WTC11 (cell line): ENCODE measurements at regions not wholly inside any gene's neighbourhood (a gene's known extent, or its start where the extent isn't known, plus 50 kb on each side); places are given as distances from the start of the nearest gene placed in this dataset.

Experiments used
- ATAC-seq: fragments of 200-7000 bp; cut with Tn5 transposase; 2 replicates; pipeline ENCODE4 v1.10.0; 2021; ENCODE audit warnings: mild to moderate bottlenecking, moderate library complexity
- CTCF ChIA-PET: fragments of 300-600 bp; sonication (Branson Sonifier 250); formaldehyde crosslinking; loops from one replicate; lab custom pipeline; 2021; ENCODE audit warnings: antibody characterized with exemption; lab: Charles Lee
- POLR2A ChIA-PET: fragments of 350-600 bp; sonication (Branson Sonifier 250); formaldehyde crosslinking; loops from one replicate; lab custom pipeline; 2021; ENCODE audit warnings: antibody characterized with exemption; lab: Charles Lee
- DNase-seq: peaks from one replicate; pipeline ENCODE4 v3.0.0; 2021; ENCODE audit warnings: low spot score
- H3K27ac Mint-ChIP-seq: 2 replicates; pipeline ENCODE4 v1.8.0; 2021; ENCODE audit warnings: mixed read lengths
- H3K27me3 Mint-ChIP-seq: 2 replicates; pipeline ENCODE4 v1.8.0; 2021; ENCODE audit warnings: low read depth, mild to moderate bottlenecking, moderate library complexity, mixed read lengths
- H3K36me3 Mint-ChIP-seq: 2 replicates; pipeline ENCODE4 v1.8.0; 2021; ENCODE audit warnings: mixed read lengths
- H3K4me1 Mint-ChIP-seq: 2 replicates; pipeline ENCODE4 v1.8.0; 2022; ENCODE audit warnings: mixed read lengths
- H3K4me3 Mint-ChIP-seq: 2 replicates; pipeline ENCODE4 v1.8.0; 2021; ENCODE audit warnings: mild to moderate bottlenecking, moderate library complexity, mixed read lengths
- H3K9me3 Mint-ChIP-seq: 2 replicates; pipeline ENCODE4 v1.8.0; 2021; ENCODE audit warnings: mixed read lengths
- AFF4 ChIP-seq: sonication (generic); formaldehyde crosslinking; IDR thresholded peaks from 2 replicates; pipeline ENCODE4 v1.8.1; 2023; ENCODE audit warnings: mild to moderate bottlenecking, missing genetic modification reagents, borderline replicate concordance
- ATF1 ChIP-seq: sonication (generic); formaldehyde crosslinking; IDR thresholded peaks from 2 replicates; pipeline ENCODE4 v1.8.1; 2023; ENCODE audit warnings: mild to moderate bottlenecking, moderate library complexity, missing genetic modification reagents
- CREB1 ChIP-seq: sonication (generic); formaldehyde crosslinking; IDR thresholded peaks from 2 replicates; pipeline ENCODE4 v1.8.0; 2023; ENCODE audit warnings: mild to moderate bottlenecking, missing genetic modification reagents
- ERG ChIP-seq: fragments of 250-450 bp; sonication (Bioruptor Pico); IDR thresholded peaks from 2 replicates; pipeline ENCODE4 v1.8.0; 2021; ENCODE audit warnings: mild to moderate bottlenecking
- GRHL2 ChIP-seq: fragments of 250-450 bp; sonication (Bioruptor Pico); IDR thresholded peaks from 2 replicates; pipeline ENCODE4 v1.8.0; 2022; ENCODE audit warnings: mild to moderate bottlenecking, moderate library complexity; ENCODE audit not compliant: insufficient replicate concordance, severe bottlenecking
- HMGA2 ChIP-seq: fragments of 250-450 bp; sonication (Bioruptor Pico); IDR thresholded peaks from 2 replicates; pipeline ENCODE4 v1.4.0; 2021; ENCODE audit warnings: mild to moderate bottlenecking, moderate library complexity
- JAZF1 ChIP-seq: fragments of 250-450 bp; sonication (Bioruptor Pico); IDR thresholded peaks from 2 replicates; pipeline ENCODE4 v1.9.0; 2021; ENCODE audit warnings: moderate library complexity, mild to moderate bottlenecking, inconsistent platforms
- MXD4 ChIP-seq: fragments of 250-450 bp; sonication (Bioruptor Pico); IDR thresholded peaks from 2 replicates; pipeline ENCODE4 v1.8.0; 2021; ENCODE audit warnings: mild to moderate bottlenecking, moderate library complexity, borderline replicate concordance
- MYBL2 ChIP-seq: sonication (generic); formaldehyde crosslinking; IDR thresholded peaks from 2 replicates; pipeline ENCODE4 v1.8.1; 2023; ENCODE audit warnings: mild to moderate bottlenecking, moderate library complexity, missing genetic modification reagents
- NFATC4 ChIP-seq: fragments of 250-450 bp; sonication (Bioruptor Pico); IDR thresholded peaks from 2 replicates; pipeline ENCODE4 v1.9.0; 2021; ENCODE audit warnings: mild to moderate bottlenecking
- NR1H2 ChIP-seq: sonication (generic); formaldehyde crosslinking; IDR thresholded peaks from 2 replicates; pipeline ENCODE4 v1.9.0; 2021; ENCODE audit warnings: mild to moderate bottlenecking, moderate library complexity, missing genetic modification reagents
- RELA ChIP-seq: sonication (generic); formaldehyde crosslinking; IDR thresholded peaks from 2 replicates; pipeline ENCODE4 v1.8.1; 2022; ENCODE audit warnings: missing genetic modification reagents, mild to moderate bottlenecking, borderline replicate concordance
- SOX15 ChIP-seq: fragments of 250-450 bp; sonication (Bioruptor Pico); IDR thresholded peaks from 2 replicates; pipeline ENCODE4 v1.9.0; 2021; ENCODE audit warnings: mild to moderate bottlenecking
- TP53 ChIP-seq: sonication (generic); formaldehyde crosslinking; IDR thresholded peaks from 2 replicates; pipeline ENCODE4 v1.8.1; 2023; ENCODE audit warnings: mild to moderate bottlenecking, missing genetic modification reagents
- ZBTB21 ChIP-seq: sonication (generic); formaldehyde crosslinking; IDR thresholded peaks from 2 replicates; pipeline ENCODE4 v1.8.1; 2023; ENCODE audit warnings: mild to moderate bottlenecking, missing genetic modification reagents, borderline replicate concordance
- ZNF263 ChIP-seq: sonication (generic); formaldehyde crosslinking; IDR thresholded peaks from 2 replicates; pipeline ENCODE4 v1.8.1; 2022; ENCODE audit warnings: low read depth, mild to moderate bottlenecking, moderate library complexity, missing genetic modification reagents
- ZSCAN18 ChIP-seq: fragments of 250-450 bp; sonication (Bioruptor Pico); IDR thresholded peaks from 2 replicates; pipeline ENCODE4 v2.1.2; 2022; ENCODE audit warnings: mild to moderate bottlenecking, moderate library complexity
- TF ChIP-seq, protein P1 (sequence below): fragments of 250-450 bp; sonication (Bioruptor Pico); conservative IDR thresholded peaks from 2 replicates; pipeline ENCODE4 v1.9.0; 2021; ENCODE audit warnings: mild to moderate bottlenecking
- TF ChIP-seq, protein P2 (sequence below): sonication (generic); formaldehyde crosslinking; IDR thresholded peaks from 2 replicates; pipeline ENCODE4 v1.8.1; 2022; ENCODE audit warnings: low read depth, missing genetic modification reagents, borderline replicate concordance
- TF ChIP-seq, protein P3 (sequence below): fragments of 250-450 bp; sonication (Bioruptor Pico); IDR thresholded peaks from 2 replicates; pipeline ENCODE4 v1.9.0; 2021; ENCODE audit warnings: moderate library complexity, mild to moderate bottlenecking, inconsistent platforms, borderline replicate concordance

DNA sequence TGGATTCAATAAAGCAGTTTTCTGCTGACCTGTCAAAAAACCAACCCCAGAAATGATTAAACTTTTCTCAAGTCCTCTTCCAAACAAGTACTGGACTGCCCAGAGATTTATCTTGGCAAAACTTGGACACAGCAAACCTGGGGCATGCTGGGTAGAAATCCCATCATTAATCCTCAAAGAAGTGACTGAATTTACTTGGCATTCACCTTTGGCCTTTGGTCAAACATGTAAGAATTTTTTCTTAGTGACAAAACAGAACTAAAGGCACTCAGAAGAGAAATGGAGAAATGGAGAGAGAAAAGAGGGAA, 248.6 kb upstream of the NREP start:
- TF ChIP-seq NFATC4 (CRISPR knock-in tag): no peak
- TF ChIP-seq ZNF263: no peak
- no peak for TF ChIP-seq AFF4
- no peak for TF ChIP-seq JAZF1 (CRISPR knock-in tag)
- no peak for TF ChIP-seq ZSCAN18 (CRISPR knock-in tag)
- no peak for TF ChIP-seq CREB1 (CRISPR knock-in tag)
- no peak for TF ChIP-seq ERG
- no peak for TF ChIP-seq RELA
- no peak for TF ChIP-seq MXD4 (CRISPR knock-in tag)
- no peaks in the 10 kb centered on the region for H3K36me3 Mint-ChIP-seq
- H3K4me1 Mint-ChIP-seq: 0 out of 2 replicates have a peak, but pooled peaks cover 6% of the 10 kb centered on the region
- DNase-seq (no peak), ATAC-seq (no peak)
- no peaks in the 10 kb centered on the region for H3K9me3 Mint-ChIP-seq
- H3K27ac Mint-ChIP-seq: no peak overlapping the region
- H3K27me3 Mint-ChIP-seq: no peaks in the 10 kb centered on the region
- ChIA-PET POLR2A (no interaction called here), CTCF (no interaction called here)
- no peak overlapping the region for H3K4me3 Mint-ChIP-seq

DNA sequence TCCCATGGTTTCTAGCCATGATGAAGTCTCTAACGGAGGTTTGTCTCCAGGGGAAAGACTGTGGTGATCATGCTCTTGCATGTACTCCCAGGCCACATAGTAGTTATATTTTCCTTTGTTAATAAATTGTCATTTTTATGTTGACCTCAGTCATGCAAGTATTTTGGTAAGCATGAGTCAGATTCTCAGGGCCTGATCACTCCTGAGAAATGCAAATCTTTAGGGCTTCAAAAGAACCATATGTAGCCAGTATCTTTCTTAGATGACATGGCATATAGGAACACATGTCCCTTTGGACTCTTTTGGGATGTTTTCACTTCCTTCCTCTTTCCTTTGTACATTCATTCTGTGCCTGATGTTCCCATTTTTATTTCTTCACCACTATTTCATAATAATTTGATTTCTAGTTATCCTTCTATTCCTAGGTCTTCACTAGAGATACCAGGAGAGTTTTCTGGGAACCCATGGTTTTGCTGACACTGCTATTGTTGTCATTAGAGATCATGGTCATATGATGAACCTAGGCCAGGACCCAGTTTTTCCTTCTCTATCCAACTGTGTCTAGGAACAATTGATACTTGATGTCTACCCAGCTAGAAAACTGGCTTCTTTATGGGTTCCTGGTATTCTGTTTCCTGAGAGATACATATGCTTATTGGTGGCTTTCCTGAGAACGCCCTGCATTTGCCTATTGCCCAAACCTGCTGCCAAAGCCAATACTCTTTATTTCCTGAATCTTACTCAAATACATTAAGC, 248.1 kb upstream of the NREP start:
- H3K9me3 Mint-ChIP-seq: no peaks in the 10 kb centered on the region
- CTCF ChIA-PET: no interaction called here
- no peaks in the 10 kb centered on the region for H3K27me3 Mint-ChIP-seq

DNA sequence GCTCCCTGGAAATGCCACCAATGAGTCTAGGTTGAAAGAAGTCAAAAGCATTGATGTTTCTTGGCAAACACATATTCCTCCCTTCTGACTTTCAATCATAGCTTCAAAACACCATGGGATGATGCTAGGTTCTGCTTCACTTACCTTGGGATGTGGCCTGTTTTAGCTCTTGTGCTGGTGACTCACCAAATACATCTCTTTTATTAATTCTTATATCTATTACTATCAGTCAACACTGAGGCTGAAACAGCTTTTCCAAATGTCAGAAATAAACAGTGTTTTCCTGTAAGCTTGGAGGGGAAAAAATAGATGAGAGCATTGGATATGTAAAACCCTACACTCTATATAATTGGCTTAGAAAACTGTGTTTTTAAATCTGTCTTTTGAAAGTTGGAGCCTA, 245.4 kb upstream of the NREP start:
- no peaks in the 10 kb centered on the region for H3K27me3 Mint-ChIP-seq
- ATAC-seq (no peak), DNase-seq (no peak)
- H3K9me3 Mint-ChIP-seq: no peaks in the 10 kb centered on the region
- ChIA-PET POLR2A (no interaction called here), CTCF (no interaction called here)
- no peak overlapping the region for H3K4me3 Mint-ChIP-seq
- no peak overlapping the region for H3K27ac Mint-ChIP-seq
- no peaks in the 10 kb centered on the region for H3K36me3 Mint-ChIP-seq
- H3K4me1 Mint-ChIP-seq: 0 out of 2 replicates have a peak, but pooled peaks cover 6% of the 10 kb centered on the region
- TF ChIP-seq, protein P1, sequence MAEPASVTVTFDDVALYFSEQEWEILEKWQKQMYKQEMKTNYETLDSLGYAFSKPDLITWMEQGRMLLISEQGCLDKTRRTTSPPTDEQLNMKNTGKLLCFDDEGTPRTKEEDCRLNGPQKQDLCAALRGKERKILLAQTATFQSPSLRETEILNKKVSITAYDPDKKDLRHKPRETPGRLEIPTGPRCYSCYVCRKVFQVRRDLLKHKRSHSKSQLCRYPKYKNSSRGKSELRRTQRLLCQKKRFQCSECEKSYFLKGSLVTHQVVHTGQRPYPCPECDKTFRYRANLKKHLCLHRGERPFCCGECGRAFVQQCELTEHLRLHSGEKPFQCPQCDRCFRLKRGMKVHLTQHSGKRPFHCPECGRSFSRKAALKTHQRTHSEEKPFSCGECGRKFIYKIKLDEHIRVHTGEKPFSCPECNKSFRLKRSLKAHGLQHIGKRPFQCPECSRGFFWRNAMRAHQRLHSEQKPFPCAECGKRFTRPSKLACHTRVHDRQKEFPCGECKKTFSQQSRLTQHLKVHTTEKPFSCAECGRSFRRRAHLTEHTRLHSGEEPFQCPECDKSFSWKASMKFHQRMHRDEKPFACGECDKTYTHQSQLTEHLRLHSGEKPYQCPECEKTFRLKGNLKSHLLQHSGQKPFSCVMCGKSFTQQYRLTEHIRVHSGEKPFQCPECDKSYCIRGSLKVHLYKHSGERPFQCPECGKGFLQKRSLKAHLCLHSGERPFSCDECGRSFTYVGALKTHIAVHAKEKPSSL (CRISPR knock-in tag): no peak
- TF ChIP-seq, protein P2, sequence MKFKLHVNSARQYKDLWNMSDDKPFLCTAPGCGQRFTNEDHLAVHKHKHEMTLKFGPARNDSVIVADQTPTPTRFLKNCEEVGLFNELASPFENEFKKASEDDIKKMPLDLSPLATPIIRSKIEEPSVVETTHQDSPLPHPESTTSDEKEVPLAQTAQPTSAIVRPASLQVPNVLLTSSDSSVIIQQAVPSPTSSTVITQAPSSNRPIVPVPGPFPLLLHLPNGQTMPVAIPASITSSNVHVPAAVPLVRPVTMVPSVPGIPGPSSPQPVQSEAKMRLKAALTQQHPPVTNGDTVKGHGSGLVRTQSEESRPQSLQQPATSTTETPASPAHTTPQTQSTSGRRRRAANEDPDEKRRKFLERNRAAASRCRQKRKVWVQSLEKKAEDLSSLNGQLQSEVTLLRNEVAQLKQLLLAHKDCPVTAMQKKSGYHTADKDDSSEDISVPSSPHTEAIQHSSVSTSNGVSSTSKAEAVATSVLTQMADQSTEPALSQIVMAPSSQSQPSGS (CRISPR knock-in tag): no peak
- TF ChIP-seq, protein P3, sequence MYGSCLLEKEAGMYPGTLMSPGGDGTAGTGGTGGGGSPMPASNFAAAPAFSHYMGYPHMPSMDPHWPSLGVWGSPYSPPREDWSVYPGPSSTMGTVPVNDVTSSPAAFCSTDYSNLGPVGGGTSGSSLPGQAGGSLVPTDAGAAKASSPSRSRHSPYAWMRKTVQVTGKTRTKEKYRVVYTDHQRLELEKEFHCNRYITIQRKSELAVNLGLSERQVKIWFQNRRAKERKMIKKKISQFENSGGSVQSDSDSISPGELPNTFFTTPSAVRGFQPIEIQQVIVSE (CRISPR knock-in tag): no peak
- TF ChIP-seq ATF1 (CRISPR knock-in tag) (no peak), SOX15 (CRISPR knock-in tag) (no peak), MYBL2 (CRISPR knock-in tag) (no peak), AFF4 (no peak)

More for the DNA sequence above, 248.1 kb upstream of the NREP start:
- POLR2A ChIA-PET: interaction anchor here (0.6 kb wide), 1 partner anchor 248 kb away, joined by 3 read pairs; no protein-coding TSS in a partner anchor
- no peak overlapping the region for H3K4me3 Mint-ChIP-seq
- DNase-seq: no peak
- H3K27ac Mint-ChIP-seq: no peak overlapping the region
- no peaks in the 10 kb centered on the region for H3K36me3 Mint-ChIP-seq
- ATAC-seq: no peak
- H3K4me1 Mint-ChIP-seq: 0 out of 2 replicates have a peak, but pooled peaks cover 6% of the 10 kb centered on the region
- no peak for TF ChIP-seq TP53 (CRISPR knock-in tag)
- TF ChIP-seq NR1H2 (CRISPR knock-in tag): no peak
- no peak for TF ChIP-seq HMGA2
- TF ChIP-seq ZBTB21 (CRISPR knock-in tag): no peak
- no peak for TF ChIP-seq GRHL2
